SK-N-SH treated with all-trans-retinoic acid at 6 μM for 48 hours (cell line): ENCODE measurements at regions not wholly inside any gene's neighbourhood (a gene's known extent, or its start where the extent isn't known, plus 50 kb on each side); places are given as distances from the start of the nearest gene placed in this dataset.

Experiments used
- ATAC-seq: fragments of 200-7000 bp; cut with Tn5 transposase; 3 replicates; pipeline ENCODE4 v1.9.1; 2020; ENCODE audit warnings: mild to moderate bottlenecking, moderate library complexity
- ARNTL ChIP-seq: fragments of 450-650 bp; formaldehyde crosslinking; IDR thresholded peaks from 2 replicates; pipeline ENCODE4 v1.5.0; 2020; ENCODE audit warnings: low read depth, mild to moderate bottlenecking, moderate library complexity, borderline replicate concordance
- BACH2 ChIP-seq: fragments of 250-450 bp; sonication (Bioruptor Pico); IDR thresholded peaks from 2 replicates; pipeline ENCODE4 v1.9.0; 2021; ENCODE audit warnings: mild to moderate bottlenecking, borderline replicate concordance
- CREB5 ChIP-seq: fragments of 250-450 bp; sonication (Bioruptor Pico); IDR thresholded peaks from 2 replicates; pipeline ENCODE4 v1.5.1; 2020; ENCODE audit warnings: low read depth, mild to moderate bottlenecking, moderate library complexity
- CSDC2 ChIP-seq: fragments of 250-450 bp; sonication (Bioruptor Pico); IDR thresholded peaks from 2 replicates; pipeline ENCODE4 v1.5.0; 2020; ENCODE audit warnings: mild to moderate bottlenecking, moderate library complexity
- CSRNP3 ChIP-seq: fragments of 250-450 bp; sonication (Bioruptor Pico); IDR thresholded peaks from 2 replicates; pipeline ENCODE4 v1.5.1; 2021; ENCODE audit warnings: mild to moderate bottlenecking, moderate library complexity
- ESRRG ChIP-seq: fragments of 250-450 bp; sonication (Bioruptor Pico); IDR thresholded peaks from 2 replicates; pipeline ENCODE4 v1.6.1; 2021; ENCODE audit warnings: mild to moderate bottlenecking
- GLIS3 ChIP-seq: fragments of 250-450 bp; sonication (Bioruptor Pico); IDR thresholded peaks from 2 replicates; pipeline ENCODE4 v1.5.0; 2020; ENCODE audit warnings: mild to moderate bottlenecking, moderate library complexity
- ISL1 ChIP-seq: fragments of 250-450 bp; sonication (Bioruptor Pico); IDR thresholded peaks from 2 replicates; pipeline ENCODE4 v2.1.2; 2022; ENCODE audit warnings: mild to moderate bottlenecking, moderate library complexity
- PPARA ChIP-seq: fragments of 250-450 bp; sonication (Bioruptor Pico); IDR thresholded peaks from 2 replicates; pipeline ENCODE4 v1.5.0; 2020; ENCODE audit warnings: mild to moderate bottlenecking, borderline replicate concordance
- RARB ChIP-seq: fragments of 250-450 bp; sonication (Bioruptor Pico); IDR thresholded peaks from 2 replicates; pipeline ENCODE4 v1.8.0; 2021; ENCODE audit warnings: mild to moderate bottlenecking, moderate library complexity
- TCF4 ChIP-seq: fragments of 250-450 bp; sonication (Bioruptor Pico); IDR thresholded peaks from 2 replicates; pipeline ENCODE4 v1.8.0; 2021; ENCODE audit warnings: mild to moderate bottlenecking, moderate library complexity, borderline replicate concordance
- TOX ChIP-seq: fragments of 250-450 bp; sonication (Bioruptor Pico); IDR thresholded peaks from 2 replicates; pipeline ENCODE4 v1.8.0; 2021; ENCODE audit warnings: mild to moderate bottlenecking, moderate library complexity, borderline replicate concordance
- ZC3H10 ChIP-seq: fragments of 250-450 bp; sonication (Bioruptor Pico); IDR thresholded peaks from 2 replicates; pipeline ENCODE4 v1.5.1; 2021; ENCODE audit warnings: mild to moderate bottlenecking, moderate library complexity
- ZFP3 ChIP-seq: fragments of 250-450 bp; sonication (Bioruptor Pico); IDR thresholded peaks from 2 replicates; pipeline ENCODE4 v1.5.0; 2020; ENCODE audit warnings: mild to moderate bottlenecking, moderate library complexity
- ZFP30 ChIP-seq: fragments of 450-650 bp; formaldehyde crosslinking; IDR thresholded peaks from 2 replicates; pipeline ENCODE4 v1.5.0; 2022; ENCODE audit warnings: mild to moderate bottlenecking, moderate library complexity
- ZNF565 ChIP-seq: fragments of 450-650 bp; formaldehyde crosslinking; conservative IDR thresholded peaks from 2 replicates; pipeline ENCODE4 v1.5.0; 2020; ENCODE audit warnings: low read depth, mild to moderate bottlenecking, moderate library complexity
- ZNF70 ChIP-seq: fragments of 450-650 bp; formaldehyde crosslinking; IDR thresholded peaks from 2 replicates; pipeline ENCODE4 v1.5.0; 2020; ENCODE audit warnings: mild to moderate bottlenecking, moderate library complexity
- ZNF8 ChIP-seq: fragments of 450-650 bp; formaldehyde crosslinking; IDR thresholded peaks from 2 replicates; pipeline ENCODE4 v1.5.0; 2020; ENCODE audit warnings: mild to moderate bottlenecking, moderate library complexity
- TF ChIP-seq, protein P1 (sequence below): fragments of 250-450 bp; sonication (Bioruptor Pico); IDR thresholded peaks from 2 replicates; pipeline ENCODE4 v1.5.0; 2020; ENCODE audit warnings: mild to moderate bottlenecking, moderate library complexity
- TF ChIP-seq, protein P2 (sequence below): fragments of 250-450 bp; sonication (Bioruptor Pico); IDR thresholded peaks from 2 replicates; pipeline ENCODE4 v1.8.0; 2020; ENCODE audit warnings: mild to moderate bottlenecking, moderate library complexity, borderline replicate concordance

GRCh38 chr10:47241946-47242867 lies 57.8 kb upstream of the GDF10 start:
- TF ChIP-seq ISL1 (CRISPR knock-in tag), result no peak
- TF ChIP-seq GLIS3 (CRISPR knock-in tag), result no peak
- no peak for TF ChIP-seq TCF4 (CRISPR knock-in tag)
- no peak for TF ChIP-seq ZFP3 (CRISPR knock-in tag)
- ATAC-seq, result no peak

- TF ChIP-seq ARNTL (CRISPR knock-in tag) (no peak), ZFP30 (CRISPR knock-in tag) (no peak), TOX (CRISPR knock-in tag) (no peak), CSDC2 (CRISPR knock-in tag) (no peak)
- no peak for ATAC-seq
Observed at GRCh38 chr10:47243356-47243755, 56.6 kb upstream of the GDF10 start.

DNA sequence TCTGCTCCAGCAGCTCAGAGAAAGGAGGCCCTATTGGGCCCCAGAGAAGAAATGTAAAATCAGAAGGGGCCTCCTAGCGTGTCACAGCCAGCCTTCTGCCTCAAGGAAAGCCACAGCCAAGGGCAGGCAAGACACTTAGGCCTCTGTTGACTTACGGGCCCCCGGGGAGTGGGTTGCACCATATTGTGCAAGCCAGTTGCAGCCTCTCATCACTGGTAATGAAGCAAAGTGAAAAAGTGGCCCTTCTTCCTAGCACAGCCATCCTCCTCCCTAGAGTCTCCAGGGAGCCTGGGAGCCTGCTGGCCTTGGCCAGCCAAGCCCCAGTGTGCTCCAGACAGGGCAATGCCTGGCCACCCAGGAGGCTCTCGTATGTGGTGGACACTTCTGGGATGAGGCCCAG lies 56.2 kb upstream of the GDF10 start:
- no peak for ATAC-seq
- TF ChIP-seq, protein P1, sequence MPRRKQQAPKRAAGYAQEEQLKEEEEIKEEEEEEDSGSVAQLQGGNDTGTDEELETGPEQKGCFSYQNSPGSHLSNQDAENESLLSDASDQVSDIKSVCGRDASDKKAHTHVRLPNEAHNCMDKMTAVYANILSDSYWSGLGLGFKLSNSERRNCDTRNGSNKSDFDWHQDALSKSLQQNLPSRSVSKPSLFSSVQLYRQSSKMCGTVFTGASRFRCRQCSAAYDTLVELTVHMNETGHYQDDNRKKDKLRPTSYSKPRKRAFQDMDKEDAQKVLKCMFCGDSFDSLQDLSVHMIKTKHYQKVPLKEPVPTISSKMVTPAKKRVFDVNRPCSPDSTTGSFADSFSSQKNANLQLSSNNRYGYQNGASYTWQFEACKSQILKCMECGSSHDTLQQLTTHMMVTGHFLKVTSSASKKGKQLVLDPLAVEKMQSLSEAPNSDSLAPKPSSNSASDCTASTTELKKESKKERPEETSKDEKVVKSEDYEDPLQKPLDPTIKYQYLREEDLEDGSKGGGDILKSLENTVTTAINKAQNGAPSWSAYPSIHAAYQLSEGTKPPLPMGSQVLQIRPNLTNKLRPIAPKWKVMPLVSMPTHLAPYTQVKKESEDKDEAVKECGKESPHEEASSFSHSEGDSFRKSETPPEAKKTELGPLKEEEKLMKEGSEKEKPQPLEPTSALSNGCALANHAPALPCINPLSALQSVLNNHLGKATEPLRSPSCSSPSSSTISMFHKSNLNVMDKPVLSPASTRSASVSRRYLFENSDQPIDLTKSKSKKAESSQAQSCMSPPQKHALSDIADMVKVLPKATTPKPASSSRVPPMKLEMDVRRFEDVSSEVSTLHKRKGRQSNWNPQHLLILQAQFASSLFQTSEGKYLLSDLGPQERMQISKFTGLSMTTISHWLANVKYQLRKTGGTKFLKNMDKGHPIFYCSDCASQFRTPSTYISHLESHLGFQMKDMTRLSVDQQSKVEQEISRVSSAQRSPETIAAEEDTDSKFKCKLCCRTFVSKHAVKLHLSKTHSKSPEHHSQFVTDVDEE (CRISPR knock-in tag), result no peak
- TF ChIP-seq BACH2 (CRISPR knock-in tag), result no peak
- no peak for TF ChIP-seq ARNTL (CRISPR knock-in tag)
- no peak for TF ChIP-seq GLIS3 (CRISPR knock-in tag)
- TF ChIP-seq RARB, result no peak
- TF ChIP-seq CSRNP3 (CRISPR knock-in tag), result no peak
- no peak for TF ChIP-seq PPARA (CRISPR knock-in tag)
- no peak for TF ChIP-seq ZNF8
- TF ChIP-seq TCF4 (CRISPR knock-in tag), result no peak
- TF ChIP-seq, protein P2, sequence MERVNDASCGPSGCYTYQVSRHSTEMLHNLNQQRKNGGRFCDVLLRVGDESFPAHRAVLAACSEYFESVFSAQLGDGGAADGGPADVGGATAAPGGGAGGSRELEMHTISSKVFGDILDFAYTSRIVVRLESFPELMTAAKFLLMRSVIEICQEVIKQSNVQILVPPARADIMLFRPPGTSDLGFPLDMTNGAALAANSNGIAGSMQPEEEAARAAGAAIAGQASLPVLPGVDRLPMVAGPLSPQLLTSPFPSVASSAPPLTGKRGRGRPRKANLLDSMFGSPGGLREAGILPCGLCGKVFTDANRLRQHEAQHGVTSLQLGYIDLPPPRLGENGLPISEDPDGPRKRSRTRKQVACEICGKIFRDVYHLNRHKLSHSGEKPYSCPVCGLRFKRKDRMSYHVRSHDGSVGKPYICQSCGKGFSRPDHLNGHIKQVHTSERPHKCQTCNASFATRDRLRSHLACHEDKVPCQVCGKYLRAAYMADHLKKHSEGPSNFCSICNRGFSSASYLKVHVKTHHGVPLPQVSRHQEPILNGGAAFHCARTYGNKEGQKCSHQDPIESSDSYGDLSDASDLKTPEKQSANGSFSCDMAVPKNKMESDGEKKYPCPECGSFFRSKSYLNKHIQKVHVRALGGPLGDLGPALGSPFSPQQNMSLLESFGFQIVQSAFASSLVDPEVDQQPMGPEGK (CRISPR knock-in tag), result no peak
- no peak for TF ChIP-seq ZNF70 (CRISPR knock-in tag)
- no peak for TF ChIP-seq TOX (CRISPR knock-in tag)
- no peak for TF ChIP-seq ZC3H10 (CRISPR knock-in tag)
- TF ChIP-seq ISL1 (CRISPR knock-in tag), result no peak
- TF ChIP-seq CREB5, result no peak

DNA sequence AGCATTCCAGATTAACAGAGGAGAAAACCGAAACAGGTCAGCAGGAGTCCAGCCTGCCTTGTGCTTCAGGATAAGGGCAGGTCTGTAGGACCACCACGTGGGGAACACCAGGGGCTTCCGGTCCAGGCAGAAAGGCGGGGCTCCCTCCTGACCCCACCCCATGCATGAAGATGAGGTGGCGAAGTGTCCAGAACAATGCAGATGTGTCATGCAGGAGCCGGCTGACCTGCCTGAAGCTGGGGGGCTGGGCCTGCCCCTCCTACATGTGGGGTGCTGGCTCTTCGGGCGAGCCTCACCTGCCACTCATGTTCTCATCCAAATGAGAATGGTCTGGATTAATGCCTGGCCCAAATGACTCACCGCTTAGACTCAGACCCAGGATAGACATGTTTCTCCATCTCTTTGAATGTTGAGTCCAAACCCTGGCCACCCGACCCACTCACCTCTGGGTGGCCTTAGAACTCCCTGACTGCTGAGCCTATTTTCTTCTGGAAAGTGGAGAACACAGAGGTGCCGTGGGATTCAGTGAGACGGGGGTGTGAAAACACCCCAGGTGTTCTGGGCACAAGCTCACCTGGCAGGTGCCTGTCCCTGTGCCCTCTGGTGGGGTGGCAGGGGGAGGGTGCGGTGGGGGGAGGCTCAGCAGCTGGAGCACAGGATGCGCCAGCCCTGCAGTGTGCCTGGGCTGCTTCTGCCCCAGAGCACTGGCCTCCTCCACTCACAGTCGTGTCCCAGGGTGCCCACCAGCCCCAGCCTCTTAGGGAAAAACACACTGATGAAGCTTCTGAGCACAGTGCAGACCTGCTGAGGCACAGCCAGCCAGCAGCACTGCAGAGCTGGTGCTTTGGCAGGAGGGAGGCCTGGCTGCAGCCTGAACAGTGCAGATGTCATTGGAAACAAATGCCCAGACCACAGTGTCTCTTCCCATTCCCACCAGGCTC lies 55.2 kb upstream of the GDF10 start:
- no peak for TF ChIP-seq RARB
- no peak for TF ChIP-seq ZC3H10 (CRISPR knock-in tag)
- no peak for TF ChIP-seq GLIS3 (CRISPR knock-in tag)
- TF ChIP-seq ZNF8, result no peak
- TF ChIP-seq ESRRG (CRISPR knock-in tag), result no peak
- TF ChIP-seq ISL1 (CRISPR knock-in tag), result no peak
- no peak for TF ChIP-seq ZNF565 (CRISPR knock-in tag)
- TF ChIP-seq, protein P2 (CRISPR knock-in tag), result no peak
- no peak for TF ChIP-seq ZFP3 (CRISPR knock-in tag)
- ATAC-seq, result no peak
